ENCODE measurements at regions not wholly inside any gene's neighbourhood (a gene's known extent, or its start where the extent isn't known, plus 50 kb on each side); places are given as distances from the start of the nearest gene placed in this dataset.

- no peak for TF ChIP-seq POLR2A (IDR thresholded peaks at IDR 0.05)
- TF ChIP-seq CTCF (IDR thresholded peaks at IDR 0.05): no peak
Observed at GRCh38 chr12:46676396-46676795, 149.4 kb downstream of the SLC38A4 start.
